BE2C (cell line): ENCODE measurements at regions not wholly inside any gene's neighbourhood (a gene's known extent, or its start where the extent isn't known, plus 50 kb on each side); places are given as distances from the start of the nearest gene placed in this dataset.

ENCODE experiments used
- DNase-seq: peaks from one replicate; pipeline ENCODE4 v3.0.0-alpha.2; 2020
- H3K27me3 ChIP-seq: fragments of 250-450 bp; sonication (Bioruptor Pico); 2 replicates; pipeline ENCODE4 v1.5.1; 2020; ENCODE audit warnings: mild to moderate bottlenecking
- H3K36me3 ChIP-seq: fragments of 250-450 bp; sonication (Bioruptor Pico); 2 replicates; pipeline ENCODE4 v1.5.1; 2020; ENCODE audit warnings: mild to moderate bottlenecking
- H3K4me1 ChIP-seq: fragments of 250-450 bp; sonication (Bioruptor Pico); 2 replicates; pipeline ENCODE4 v1.5.1; 2020
- H3K4me3 ChIP-seq: 2 replicates; pipeline ENCODE4 v1.5.1; 2011; ENCODE audit warnings: low read depth, low read length
- H3K9me3 ChIP-seq: fragments of 250-450 bp; sonication (Bioruptor Pico); 2 replicates; pipeline ENCODE4 v1.5.1; 2020
- CTCF ChIP-seq: IDR thresholded peaks from 2 replicates; pipeline ENCODE4 v1.5.1; 2012; ENCODE audit warnings: mild to moderate bottlenecking, low read depth, low read length

GRCh38 chr5:6321078-6321477 is 57.3 kb downstream of the MED10 start:
- no peak overlapping the region for H3K4me3 ChIP-seq
- H3K36me3 ChIP-seq: no peaks in the 10 kb centered on the region
- DNase-seq: no peak
- no peaks in the 10 kb centered on the region; the same call in 1 of the 2 replicates for H3K9me3 ChIP-seq
- H3K27me3 ChIP-seq: no peaks in the 10 kb centered on the region
- no peak for TF ChIP-seq CTCF
- no peaks in the 10 kb centered on the region for H3K4me1 ChIP-seq

DNA sequence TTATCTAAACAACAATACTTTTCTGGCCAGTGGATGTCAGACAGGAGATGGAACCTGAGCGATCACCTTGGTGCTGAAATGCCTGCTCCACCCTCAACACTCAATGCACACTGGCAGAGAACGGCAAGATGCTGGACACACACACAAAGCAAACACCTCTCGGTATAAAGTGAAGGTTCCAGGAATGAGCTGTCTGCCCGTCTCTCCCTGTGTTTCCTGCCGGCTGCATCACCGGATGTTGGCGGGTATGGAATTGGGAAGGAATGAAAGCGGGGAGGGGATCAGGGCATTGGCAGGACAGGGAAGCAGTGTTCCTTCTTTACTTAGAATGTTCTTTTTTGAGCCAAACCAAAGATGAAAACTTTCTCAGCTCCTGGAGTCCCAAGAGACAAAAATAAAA is 59.2 kb downstream of the MED10 start:
- no peaks in the 10 kb centered on the region; the same call in 1 of the 2 replicates for H3K27me3 ChIP-seq
- H3K4me1 ChIP-seq: no peaks in the 10 kb centered on the region
- no peak for TF ChIP-seq CTCF
- no peak for DNase-seq
- H3K9me3 ChIP-seq: no peaks in the 10 kb centered on the region; the same call in 1 of the 2 replicates
- no peaks in the 10 kb centered on the region for H3K36me3 ChIP-seq
- H3K4me3 ChIP-seq: no peak overlapping the region

DNA sequence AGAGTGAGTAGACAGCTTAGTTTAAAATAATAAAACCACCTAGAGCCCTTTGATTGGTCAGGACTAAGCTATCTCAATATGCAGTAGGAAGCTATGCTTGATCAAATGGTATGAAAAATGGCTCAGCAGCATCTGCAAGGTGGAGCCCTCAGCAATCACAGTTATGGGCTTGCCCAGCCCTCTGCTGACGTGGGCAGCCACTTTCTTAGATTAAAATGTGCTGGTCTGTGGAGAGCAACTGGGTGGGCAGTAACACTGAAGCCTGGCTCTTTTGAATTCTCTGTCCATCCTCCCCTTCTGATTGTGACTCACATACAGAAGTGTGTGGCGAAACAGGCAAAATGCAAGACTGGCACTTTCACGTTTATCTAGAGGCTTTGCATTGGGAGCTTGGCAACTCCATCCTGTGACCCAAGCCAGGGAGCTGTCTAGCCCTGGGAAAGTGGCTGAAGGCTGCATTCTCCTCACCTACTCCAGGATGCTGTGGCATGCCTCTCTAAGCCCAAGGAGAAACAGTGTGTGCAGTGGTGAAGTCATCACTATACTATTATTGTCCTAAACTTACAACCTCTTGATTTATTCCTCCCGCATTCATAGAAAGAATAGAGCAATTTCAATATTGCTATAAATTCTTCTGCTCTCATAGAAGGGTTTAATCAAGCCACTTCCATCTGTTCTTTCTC is 61.1 kb downstream of the MED10 start:
- no peaks in the 10 kb centered on the region; the same call in 1 of the 2 replicates for H3K27me3 ChIP-seq
- no peaks in the 10 kb centered on the region for H3K4me1 ChIP-seq
- DNase-seq: no peak
- no peaks in the 10 kb centered on the region; the same call in 1 of the 2 replicates for H3K9me3 ChIP-seq
- no peak overlapping the region for H3K4me3 ChIP-seq
- no peak for TF ChIP-seq CTCF
- H3K36me3 ChIP-seq: no peaks in the 10 kb centered on the region

DNA sequence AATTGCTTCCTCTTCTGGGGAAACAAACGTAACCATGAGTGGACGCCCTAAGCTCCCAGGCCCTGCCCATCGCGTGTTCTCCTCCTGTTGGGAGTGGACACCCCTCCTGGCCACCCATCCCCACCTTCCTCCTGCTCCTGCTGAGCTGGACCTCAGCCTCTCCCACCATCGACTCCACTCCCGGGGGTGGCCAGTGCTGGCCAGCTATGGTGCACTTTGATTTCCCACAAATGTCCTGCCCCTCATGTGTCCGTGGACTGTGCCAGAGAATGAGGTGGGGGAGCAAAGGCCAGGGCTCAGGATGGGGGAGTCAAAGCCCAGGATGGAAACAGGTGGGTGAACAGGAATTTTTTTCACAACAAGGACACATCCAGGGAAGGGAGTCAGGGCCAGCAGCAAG is 62.8 kb downstream of the MED10 start:
- Histone ChIP-seq H3K27me3 (no peaks in the 10 kb centered on the region; the same call in 1 of the 2 replicates), H3K4me1 (peaks cover 2% of the 10 kb centered on the region), H3K36me3 (no peaks in the 10 kb centered on the region), H3K4me3 (no peak overlapping the region), H3K9me3 (no peaks in the 10 kb centered on the region; the same call in 1 of the 2 replicates)
- no peak for DNase-seq
- TF ChIP-seq CTCF: no peak

DNA sequence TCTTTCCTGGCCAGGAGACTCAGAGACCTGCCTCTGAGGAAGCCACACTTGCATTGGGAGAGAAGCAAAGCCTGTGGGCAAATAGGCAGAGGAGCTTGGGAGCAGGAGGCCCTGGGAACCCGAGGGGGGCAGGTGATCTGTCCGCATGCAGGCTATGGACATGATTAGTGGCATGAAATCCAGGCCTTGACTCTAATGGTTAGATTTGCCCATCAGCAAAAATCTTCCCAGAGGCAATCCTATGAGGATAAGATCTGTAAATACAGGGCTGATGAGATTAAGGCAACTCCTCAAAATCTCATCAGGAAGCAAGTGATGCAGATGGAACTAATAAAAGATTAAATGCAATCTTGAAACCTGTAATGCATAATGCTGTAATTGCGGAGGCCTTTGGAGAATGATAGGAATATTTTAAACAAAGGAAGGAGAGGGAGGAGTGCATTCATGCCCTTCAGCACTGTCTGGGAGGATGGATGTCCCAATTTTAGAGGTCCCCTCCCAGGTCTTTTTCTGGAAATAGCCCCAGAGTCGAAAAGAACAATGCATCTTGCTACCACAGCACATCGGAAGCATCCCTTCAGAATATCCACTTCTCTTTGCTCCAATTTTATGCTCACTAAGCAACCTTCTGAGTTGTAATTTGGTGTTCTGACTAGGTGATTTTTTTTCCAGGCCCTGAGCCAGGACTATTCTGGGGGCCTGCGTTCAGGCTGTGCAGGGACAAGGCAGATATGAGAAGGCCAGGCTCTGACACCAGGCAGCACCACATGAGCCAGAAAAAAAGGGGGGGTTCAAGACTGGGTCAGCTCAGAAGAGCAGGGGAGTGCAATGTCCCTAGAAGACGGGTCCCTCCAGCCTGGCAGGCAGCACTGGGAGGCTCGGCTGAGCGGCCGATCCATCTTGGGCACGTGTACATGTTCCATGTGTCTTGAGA is 66.5 kb downstream of the MED10 start:
- Histone ChIP-seq H3K4me1 (peaks cover 2% of the 10 kb centered on the region), H3K27me3 (no peaks in the 10 kb centered on the region; the same call in 1 of the 2 replicates), H3K4me3 (no peak overlapping the region), H3K9me3 (no peaks in the 10 kb centered on the region), H3K36me3 (no peaks in the 10 kb centered on the region)
- DNase-seq: peak; percentile 27
- no peak for TF ChIP-seq CTCF
